ENCODE measurements at regions not wholly inside any gene's neighbourhood (a gene's known extent, or its start where the extent isn't known, plus 50 kb on each side); places are given as distances from the start of the nearest gene placed in this dataset.

DNA sequence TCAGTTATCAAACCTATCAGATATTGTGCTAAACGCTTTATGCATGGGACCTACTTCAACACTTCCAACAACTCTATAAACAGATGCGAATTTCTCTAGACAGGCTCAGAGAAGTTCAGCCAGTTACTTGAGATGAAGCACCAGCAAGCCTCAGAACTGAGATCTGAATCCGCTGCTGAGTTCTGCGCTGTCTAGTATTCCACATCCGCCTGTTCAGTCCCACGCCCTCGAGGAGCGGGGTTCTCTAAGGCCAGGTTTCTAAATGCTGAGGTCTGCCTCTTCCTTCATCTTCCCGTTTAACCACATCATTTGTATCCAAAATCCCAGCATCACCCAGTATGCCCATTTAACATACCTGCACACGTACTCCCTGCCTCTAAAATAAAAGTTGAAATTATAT lies 297.8 kb upstream of the ZNF32 start:
- H3K4me3 ChIP-seq (ENCODE audit: low read depth, low read length), result no peak overlapping the region
- DNase-seq (ENCODE audit: low read depth), result no peak
- TF ChIP-seq, protein P1, sequence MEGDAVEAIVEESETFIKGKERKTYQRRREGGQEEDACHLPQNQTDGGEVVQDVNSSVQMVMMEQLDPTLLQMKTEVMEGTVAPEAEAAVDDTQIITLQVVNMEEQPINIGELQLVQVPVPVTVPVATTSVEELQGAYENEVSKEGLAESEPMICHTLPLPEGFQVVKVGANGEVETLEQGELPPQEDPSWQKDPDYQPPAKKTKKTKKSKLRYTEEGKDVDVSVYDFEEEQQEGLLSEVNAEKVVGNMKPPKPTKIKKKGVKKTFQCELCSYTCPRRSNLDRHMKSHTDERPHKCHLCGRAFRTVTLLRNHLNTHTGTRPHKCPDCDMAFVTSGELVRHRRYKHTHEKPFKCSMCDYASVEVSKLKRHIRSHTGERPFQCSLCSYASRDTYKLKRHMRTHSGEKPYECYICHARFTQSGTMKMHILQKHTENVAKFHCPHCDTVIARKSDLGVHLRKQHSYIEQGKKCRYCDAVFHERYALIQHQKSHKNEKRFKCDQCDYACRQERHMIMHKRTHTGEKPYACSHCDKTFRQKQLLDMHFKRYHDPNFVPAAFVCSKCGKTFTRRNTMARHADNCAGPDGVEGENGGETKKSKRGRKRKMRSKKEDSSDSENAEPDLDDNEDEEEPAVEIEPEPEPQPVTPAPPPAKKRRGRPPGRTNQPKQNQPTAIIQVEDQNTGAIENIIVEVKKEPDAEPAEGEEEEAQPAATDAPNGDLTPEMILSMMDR (IDR thresholded peaks at IDR 0.05; ENCODE audit: low read depth, low read length, missing control alignments), result no peak

GRCh38 chr10:43945908-43946307 lies 297.2 kb upstream of the ZNF32 start:
- DNase-seq (ENCODE audit: low read depth), result no peak
- TF ChIP-seq, protein P1 (IDR thresholded peaks at IDR 0.05; ENCODE audit: low read depth, low read length, missing control alignments), result no peak

DNA sequence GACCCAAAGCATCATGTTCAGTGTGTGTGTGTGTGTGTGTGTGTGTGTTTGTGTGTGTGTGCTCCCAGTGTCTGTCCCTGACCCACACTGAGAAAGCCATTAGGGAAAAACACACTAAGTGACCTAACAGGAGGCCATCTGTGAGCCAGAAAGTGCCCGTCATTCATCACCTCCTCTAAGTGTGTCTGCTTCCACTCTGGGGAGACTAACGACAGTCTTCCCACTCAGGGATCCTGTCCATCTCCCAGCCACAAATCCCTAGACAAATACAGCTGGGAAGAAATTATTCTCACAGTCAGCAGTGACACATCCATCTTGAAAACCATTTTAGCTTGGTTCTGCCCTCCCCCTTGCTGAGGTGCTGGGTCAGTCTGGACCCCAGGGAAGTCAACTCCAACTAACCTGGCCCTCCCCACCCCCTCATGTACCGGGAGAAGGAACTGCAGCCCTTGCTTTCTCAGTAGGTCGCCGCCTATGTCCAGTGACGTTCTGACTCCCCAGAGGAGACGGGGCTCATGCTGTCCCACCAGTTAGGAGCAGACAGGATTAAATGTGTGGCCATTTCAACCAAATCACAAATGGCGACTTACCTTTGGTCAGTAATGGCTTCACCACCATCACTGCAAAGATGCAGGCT lies 296.5 kb upstream of the ZNF32 start:
- TF ChIP-seq, protein P1 (IDR thresholded peaks at IDR 0.05; ENCODE audit: low read depth, low read length, missing control alignments), result no peak
- DNase-seq (ENCODE audit: low read depth), result no peak
- no peak overlapping the region for H3K4me3 ChIP-seq (ENCODE audit: low read depth, low read length)

More at GRCh38 chr10:43945908-43946307, 297.2 kb upstream of the ZNF32 start:
- no peak overlapping the region for H3K4me3 ChIP-seq (ENCODE audit: low read depth, low read length)

DNA sequence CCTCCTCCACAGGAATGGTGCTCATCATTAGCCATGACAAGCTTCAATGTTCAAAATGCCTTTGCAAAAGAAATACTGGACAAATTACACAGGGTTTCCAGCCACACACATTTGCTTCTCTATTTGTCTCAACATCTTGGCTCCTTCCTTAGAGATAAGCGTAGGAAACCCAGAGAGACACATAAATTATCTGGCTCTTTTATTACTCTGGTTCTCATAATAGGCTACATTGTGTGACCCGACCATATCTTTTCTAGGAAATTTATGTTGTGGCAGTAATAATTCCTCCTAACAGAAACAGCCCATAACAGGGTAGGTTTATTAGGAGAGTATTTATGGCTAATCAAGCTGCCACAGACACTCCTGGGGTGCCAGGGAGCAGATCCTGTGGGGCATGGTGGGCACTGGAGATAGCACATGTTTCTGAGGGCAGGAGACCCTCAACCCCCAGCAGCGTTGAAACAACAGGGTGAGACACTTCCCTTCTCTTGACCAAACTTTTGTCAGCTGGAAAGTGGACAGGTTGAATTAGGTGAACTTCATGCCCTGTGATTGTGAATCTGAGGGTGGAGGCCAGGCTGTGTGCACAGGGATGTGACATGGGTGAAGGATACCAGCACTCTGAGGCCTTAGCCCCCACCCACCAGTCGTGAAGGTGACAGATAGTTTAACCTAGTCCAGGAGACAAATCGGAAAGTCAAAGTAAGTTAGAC lies 295.9 kb upstream of the ZNF32 start:
- H3K4me3 ChIP-seq (ENCODE audit: low read depth, low read length), result no peak overlapping the region
- TF ChIP-seq, protein P1 (IDR thresholded peaks at IDR 0.05; ENCODE audit: low read depth, low read length, missing control alignments), result no peak
- no peak for DNase-seq (ENCODE audit: low read depth)

GRCh38 chr10:43943818-43944360 lies 295.2 kb upstream of the ZNF32 start:
- H3K4me3 ChIP-seq (ENCODE audit: low read depth, low read length), result no peak overlapping the region
- TF ChIP-seq, protein P1 (IDR thresholded peaks at IDR 0.05; ENCODE audit: low read depth, low read length, missing control alignments), result no peak
- DNase-seq (ENCODE audit: low read depth), result no peak

- H3K4me3 ChIP-seq (ENCODE audit: low read depth, low read length), result no peak overlapping the region
- TF ChIP-seq, protein P1 (IDR thresholded peaks at IDR 0.05; ENCODE audit: low read depth, low read length, missing control alignments), result no peak
- no peak for DNase-seq (ENCODE audit: low read depth)
These were observed 294.6 kb upstream of the ZNF32 start for GRCh38 chr10:43943119-43943817.

All from GM12864 (cell line).